H54 (cell line): ENCODE measurements at regions not wholly inside any gene's neighbourhood (a gene's known extent, or its start where the extent isn't known, plus 50 kb on each side); places are given as distances from the start of the nearest gene placed in this dataset.

Source experiments
- DNase-seq: peaks from one replicate; pipeline ENCODE4 v3.0.0; 2011; ENCODE audit warnings: low spot score, mixed read lengths; ENCODE audit not compliant: insufficient read length
- FAIRE-seq: peaks from 3 replicates; lab custom pipeline; 2011; peaks lifted over from hg19 to GRCh38; lab: Jason Lieb, UNC
- POLR2A ChIP-seq: IDR thresholded peaks from 2 replicates; pipeline ENCODE4 v1.6.1; 2011; ENCODE audit warnings: low read depth, mild to moderate bottlenecking, low read length

GRCh38 chr6:40715570-40716403, 128.6 kb upstream of the LRFN2 start:
- no peak for FAIRE-seq
- DNase-seq: no peak
- no peak for TF ChIP-seq POLR2A

- FAIRE-seq: no peak
- no peak for TF ChIP-seq POLR2A
- no peak for DNase-seq
These were observed 127.7 kb upstream of the LRFN2 start for GRCh38 chr6:40714576-40715564.

GRCh38 chr6:40714143-40714542, 127.0 kb upstream of the LRFN2 start:
- FAIRE-seq: no peak
- no peak for TF ChIP-seq POLR2A
- DNase-seq: no peak

GRCh38 chr6:40713002-40713719, 126.0 kb upstream of the LRFN2 start:
- FAIRE-seq: no peak
- DNase-seq: no peak

GRCh38 chr6:40710626-40711330, 123.6 kb upstream of the LRFN2 start:
- DNase-seq (no peak), FAIRE-seq (no peak)
- no peak for TF ChIP-seq POLR2A

More at GRCh38 chr6:40713002-40713719, 126.0 kb upstream of the LRFN2 start:
- TF ChIP-seq POLR2A: no peak

- FAIRE-seq: no peak
- no peak for DNase-seq
- no peak for TF ChIP-seq POLR2A
These were observed 120.9 kb upstream of the LRFN2 start for GRCh38 chr6:40708049-40708448.

- no peak for FAIRE-seq
- DNase-seq: no peak
- TF ChIP-seq POLR2A: no peak
These were observed 119.0 kb upstream of the LRFN2 start for GRCh38 chr6:40706178-40706577.

GRCh38 chr6:40705354-40705753, 118.2 kb upstream of the LRFN2 start:
- no peak for FAIRE-seq
- no peak for TF ChIP-seq POLR2A
- no peak for DNase-seq

GRCh38 chr6:40701352-40702007, 114.3 kb upstream of the LRFN2 start:
- no peak for TF ChIP-seq POLR2A
- DNase-seq (no peak), FAIRE-seq (no peak)

- DNase-seq (no peak), FAIRE-seq (no peak)
These were observed 112.9 kb upstream of the LRFN2 start for GRCh38 chr6:40700006-40700580.

GRCh38 chr6:40695750-40696415, 108.7 kb upstream of the LRFN2 start:
- no peak for DNase-seq
- no peak for TF ChIP-seq POLR2A

More at GRCh38 chr6:40700006-40700580, 112.9 kb upstream of the LRFN2 start:
- no peak for TF ChIP-seq POLR2A

GRCh38 chr6:40695114-40695513, 108.0 kb upstream of the LRFN2 start:
- no peak for TF ChIP-seq POLR2A
- DNase-seq (no peak), FAIRE-seq (no peak)

More at GRCh38 chr6:40695750-40696415, 108.7 kb upstream of the LRFN2 start:
- no peak for FAIRE-seq
